Stimulated activated naive B cell treated with anti-CD40 and anti-IgM and Interleukin-4, amounts not matched to agents 10 μg/mL and 1 μg/mL and 100 μg/mL, for 72 hours (primary cell): ENCODE measurements at regions not wholly inside any gene's neighbourhood (a gene's known extent, or its start where the extent isn't known, plus 50 kb on each side); places are given as distances from the start of the nearest gene placed in this dataset.

Source experiments
- ATAC-seq, 2 donors: fragments of 150-1000 bp; cut with Tn5 transposase; replicated peaks; 2 replicates each; pipeline ENCODE4 v1.10.0; 2021; ENCODE audit warnings: moderate library complexity in 1 of 2
- DNase-seq: peaks from one replicate; pipeline ENCODE4 v3.0.0; 2021
- H3K27ac Mint-ChIP-seq: one replicate; pipeline ENCODE4 v1.8.0; 2022; ENCODE audit warnings: mild to moderate bottlenecking, mixed read lengths
- H3K27me3 Mint-ChIP-seq, 2 donors: one replicate each; pipeline ENCODE4 v1.8.0; 2022; ENCODE audit warnings: mixed read lengths in 2 of 2
- H3K36me3 Mint-ChIP-seq, 2 donors: one replicate each; pipeline ENCODE4 v1.8.0; 2022; ENCODE audit warnings: mixed read lengths in 2 of 2, mild to moderate bottlenecking in 1 of 2
- H3K4me1 Mint-ChIP-seq, 2 donors: one replicate each; pipeline ENCODE4 v1.8.0; 2022; ENCODE audit warnings: mixed read lengths in 2 of 2, mild to moderate bottlenecking in 1 of 2
- H3K4me3 Mint-ChIP-seq, 2 donors: one replicate each; pipeline ENCODE4 v1.8.0; 2022; ENCODE audit warnings: mild to moderate bottlenecking in 2 of 2, mixed read lengths in 2 of 2, moderate library complexity in 1 of 2
- H3K9me3 Mint-ChIP-seq, 2 donors: one replicate each; pipeline ENCODE4 v1.8.0; 2022; ENCODE audit warnings: mixed read lengths in 2 of 2, mild to moderate bottlenecking in 1 of 2

DNA sequence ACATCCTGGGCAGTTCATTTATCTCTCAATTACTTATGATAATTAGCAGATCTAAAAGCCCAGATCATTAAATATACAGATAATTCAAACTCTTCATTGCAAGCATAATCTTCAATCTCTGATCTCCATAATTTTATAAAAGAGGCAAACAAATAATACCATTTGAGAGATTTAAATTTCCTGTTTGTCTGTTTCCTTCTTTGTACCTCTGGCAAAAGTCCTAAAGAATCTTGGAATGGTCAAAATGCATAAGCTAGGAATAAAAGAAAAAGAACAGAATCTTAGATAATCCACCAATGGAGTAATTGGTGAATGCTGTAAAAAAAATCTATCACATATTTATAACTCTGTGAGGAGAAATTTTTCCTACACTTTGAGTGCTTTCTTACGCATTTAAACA, 1080.9 kb upstream of the ZEB2 start:
- H3K4me3 Mint-ChIP-seq: no peak overlapping the region
- ATAC-seq (no peak), DNase-seq (no peak)
- H3K9me3 Mint-ChIP-seq: no peaks in the 10 kb centered on the region
- peaks cover 14 to 16% of the 10 kb centered on the region in 2 donors for H3K4me1 Mint-ChIP-seq
- no peak overlapping the region for H3K27ac Mint-ChIP-seq
- no peaks in the 10 kb centered on the region for H3K36me3 Mint-ChIP-seq
- H3K27me3 Mint-ChIP-seq: no peaks in the 10 kb centered on the region

DNA sequence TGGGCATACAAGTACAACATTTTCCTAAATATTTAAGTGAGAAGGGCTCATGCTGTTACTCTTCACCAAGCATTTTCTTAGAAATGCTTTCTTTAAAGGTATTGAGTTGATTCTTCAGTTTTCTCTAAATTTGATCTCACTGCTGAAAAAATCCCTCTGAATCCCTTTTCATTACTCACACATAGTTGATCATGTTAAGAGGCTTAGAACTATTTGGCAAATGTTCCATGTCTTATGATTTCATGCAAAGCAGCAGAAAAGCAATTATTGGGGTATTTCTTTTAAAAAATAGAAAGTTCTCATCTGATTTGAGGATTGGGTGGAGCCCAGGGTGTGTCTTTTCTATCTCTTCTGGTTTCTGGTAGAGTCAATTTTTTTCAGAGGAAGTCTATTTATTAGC, 1079.8 kb upstream of the ZEB2 start:
- H3K9me3 Mint-ChIP-seq: no peaks in the 10 kb centered on the region
- ATAC-seq (no peak), DNase-seq (no peak)
- no peaks in the 10 kb centered on the region for H3K27me3 Mint-ChIP-seq
- H3K4me3 Mint-ChIP-seq: no peak overlapping the region
- no peak overlapping the region for H3K27ac Mint-ChIP-seq
- H3K4me1 Mint-ChIP-seq: peaks cover 18 to 27% of the 10 kb centered on the region in 2 donors
- no peaks in the 10 kb centered on the region for H3K36me3 Mint-ChIP-seq

DNA sequence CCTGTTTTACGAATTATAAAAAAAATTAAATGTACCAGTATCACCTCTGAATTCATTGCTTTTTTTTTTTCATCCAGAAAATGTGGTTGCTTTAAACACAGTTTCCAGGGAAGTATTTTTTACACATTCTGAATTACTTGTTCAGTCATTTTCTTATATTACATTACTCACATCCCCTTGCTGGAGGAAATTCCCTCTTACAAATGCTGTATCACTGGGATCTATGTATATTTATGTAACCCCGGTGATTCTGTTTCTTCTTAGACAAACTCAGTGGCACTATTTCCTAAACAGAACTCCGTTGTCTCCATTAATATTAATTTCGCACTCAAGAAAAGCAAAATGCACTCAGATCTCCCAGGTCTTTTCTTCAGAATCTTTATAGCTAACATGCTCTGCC, 1078.5 kb upstream of the ZEB2 start:
- Mint-ChIP-seq H3K27me3 (no peaks in the 10 kb centered on the region), H3K9me3 (no peaks in the 10 kb centered on the region), H3K4me3 (no peak overlapping the region), H3K27ac (no peak overlapping the region), H3K4me1 (peaks cover 18 to 32% of the 10 kb centered on the region in 2 donors), H3K36me3 (no peaks in the 10 kb centered on the region)
- ATAC-seq (no peak), DNase-seq (no peak)

DNA sequence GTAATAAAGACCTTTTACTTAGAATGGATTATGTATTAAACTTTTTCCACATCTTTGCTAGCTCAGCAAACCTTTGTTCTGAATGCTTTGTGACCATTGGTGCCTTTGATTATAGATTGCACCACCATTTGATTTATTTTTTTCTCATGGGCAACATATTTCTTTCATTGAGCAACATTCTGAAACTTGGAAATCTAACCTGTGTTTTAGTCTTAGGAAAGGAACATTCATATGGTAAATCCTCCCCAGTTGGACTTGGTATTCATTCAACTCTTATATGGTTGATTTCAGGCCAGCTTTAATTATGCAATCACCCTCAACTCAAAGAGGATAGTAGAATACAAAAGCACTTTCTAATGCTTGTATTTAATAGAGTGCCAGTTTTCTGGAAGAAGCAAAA, 1077.9 kb upstream of the ZEB2 start:
- Mint-ChIP-seq H3K4me1 (peaks cover 21 to 38% of the 10 kb centered on the region in 2 donors), H3K4me3 (no peak overlapping the region), H3K27ac (no peak overlapping the region), H3K27me3 (no peaks in the 10 kb centered on the region), H3K36me3 (no peaks in the 10 kb centered on the region), H3K9me3 (no peaks in the 10 kb centered on the region)
- DNase-seq (no peak), ATAC-seq (no peak)

DNA sequence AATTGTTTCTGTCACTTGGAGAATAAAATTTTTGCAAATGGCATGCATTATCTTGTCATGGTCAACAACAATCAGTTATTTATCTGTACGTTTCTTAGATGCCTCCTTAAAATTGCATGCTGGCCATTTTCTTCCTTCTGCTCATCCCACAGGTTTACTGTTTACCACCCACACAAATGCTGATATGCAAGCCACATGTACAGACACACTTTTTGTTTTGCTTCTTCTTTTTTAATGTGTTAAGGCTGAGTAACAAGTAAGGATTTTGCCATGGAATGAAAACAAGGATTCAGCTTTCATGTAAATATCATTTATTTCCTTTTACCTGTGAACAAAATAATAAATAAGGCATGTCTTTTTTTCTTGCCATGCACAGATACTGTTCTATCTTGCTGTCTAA, 1077.1 kb upstream of the ZEB2 start:
- H3K36me3 Mint-ChIP-seq: no peaks in the 10 kb centered on the region
- DNase-seq: no peak
- peaks cover 26 to 45% of the 10 kb centered on the region in 2 donors for H3K4me1 Mint-ChIP-seq

DNA sequence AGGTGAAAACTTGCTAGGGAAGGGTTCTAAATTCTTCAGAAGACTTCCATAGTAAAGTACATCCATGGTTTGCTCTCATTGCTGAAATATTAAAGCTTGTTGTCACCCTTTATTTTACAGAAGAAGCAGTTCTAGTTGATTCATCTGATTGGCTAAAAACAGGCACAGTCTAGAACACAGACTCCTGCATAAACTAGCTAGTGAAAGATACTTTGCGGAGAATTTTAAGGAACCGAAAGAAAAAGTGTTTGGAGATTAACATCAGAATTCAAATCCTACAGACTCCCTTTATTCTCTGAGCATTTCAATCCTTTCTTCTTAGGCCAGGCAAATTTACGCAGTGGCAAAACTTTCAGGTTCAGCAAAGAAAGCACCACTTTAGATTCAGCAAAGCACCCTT, 1076.5 kb upstream of the ZEB2 start:
- no peak for ATAC-seq
- H3K36me3 Mint-ChIP-seq: no peaks in the 10 kb centered on the region
- no peak overlapping the region for H3K4me3 Mint-ChIP-seq
- H3K27ac Mint-ChIP-seq: peak overlapping the region; percentile 14
- peaks cover 30 to 50% of the 10 kb centered on the region in 2 donors for H3K4me1 Mint-ChIP-seq
- H3K27me3 Mint-ChIP-seq: no peaks in the 10 kb centered on the region
- no peaks in the 10 kb centered on the region for H3K9me3 Mint-ChIP-seq
- no peak for DNase-seq

More for the DNA sequence above, 1077.1 kb upstream of the ZEB2 start:
- no peak for ATAC-seq
- H3K9me3 Mint-ChIP-seq: no peaks in the 10 kb centered on the region
- no peak overlapping the region for H3K27ac Mint-ChIP-seq
- H3K4me3 Mint-ChIP-seq: no peak overlapping the region
- H3K27me3 Mint-ChIP-seq: no peaks in the 10 kb centered on the region

DNA sequence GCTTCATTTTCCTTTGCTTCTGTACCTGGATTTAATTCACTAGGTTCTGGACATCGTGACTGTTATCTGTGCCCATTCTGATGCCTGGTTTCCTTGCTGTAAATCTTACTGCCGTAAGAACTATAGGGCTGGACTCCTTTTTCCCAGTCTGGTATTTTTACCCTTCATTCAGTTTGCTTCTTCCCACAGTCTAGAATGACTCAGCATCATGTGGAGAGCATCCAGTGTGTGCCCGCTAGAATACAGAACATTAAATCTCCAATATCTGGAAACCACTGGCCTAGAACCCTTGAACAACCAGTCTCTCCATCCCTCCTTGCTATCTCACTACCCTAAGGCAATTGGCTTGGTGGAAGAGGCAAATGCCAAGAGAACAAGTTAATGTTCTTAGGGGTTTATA, 1075.4 kb upstream of the ZEB2 start:
- no peak for DNase-seq
- Mint-ChIP-seq H3K27me3 (no peaks in the 10 kb centered on the region), H3K27ac (no peak overlapping the region), H3K36me3 (no peaks in the 10 kb centered on the region), H3K4me1 (peaks cover 34 to 59% of the 10 kb centered on the region in 2 donors), H3K4me3 (no peak overlapping the region), H3K9me3 (no peaks in the 10 kb centered on the region)
- ATAC-seq: no peak

DNA sequence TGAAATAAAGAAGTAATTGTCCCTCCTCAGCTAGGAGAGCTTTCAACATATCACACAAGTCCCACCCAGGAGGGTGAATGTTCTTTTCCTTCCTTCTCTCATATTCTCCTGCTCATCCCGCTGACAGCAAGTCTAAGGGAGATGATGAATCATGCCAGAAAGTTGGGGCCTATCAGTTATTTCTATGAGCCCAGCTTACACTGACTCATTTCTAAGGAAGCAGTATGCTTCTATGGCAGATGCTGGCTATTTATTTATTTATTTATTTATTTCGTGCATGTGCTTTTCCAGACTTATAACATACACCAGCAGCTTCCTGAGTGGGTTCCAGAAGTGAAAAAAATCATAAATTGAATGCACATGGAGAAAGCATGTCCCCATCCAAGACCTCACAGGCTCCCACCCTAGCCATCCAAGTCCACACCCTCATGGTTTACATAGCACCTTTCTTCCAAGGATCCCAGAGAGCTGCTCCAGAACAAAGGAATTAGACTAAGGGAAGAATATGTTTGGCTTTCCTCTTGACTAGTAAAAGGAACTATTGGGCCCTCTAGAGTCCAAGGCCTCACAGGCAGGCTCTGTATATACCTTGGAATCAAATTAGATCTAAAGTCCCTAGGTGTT, 1074.2 kb upstream of the ZEB2 start:
- DNase-seq (no peak), ATAC-seq (peak in 1 of 2 donors; percentile 38)
- no peak overlapping the region for H3K27ac Mint-ChIP-seq
- no peaks in the 10 kb centered on the region for H3K27me3 Mint-ChIP-seq
- H3K9me3 Mint-ChIP-seq: no peaks in the 10 kb centered on the region
- peaks cover 34 to 64% of the 10 kb centered on the region in 2 donors for H3K4me1 Mint-ChIP-seq
- no peaks in the 10 kb centered on the region for H3K36me3 Mint-ChIP-seq
- no peak overlapping the region for H3K4me3 Mint-ChIP-seq

DNA sequence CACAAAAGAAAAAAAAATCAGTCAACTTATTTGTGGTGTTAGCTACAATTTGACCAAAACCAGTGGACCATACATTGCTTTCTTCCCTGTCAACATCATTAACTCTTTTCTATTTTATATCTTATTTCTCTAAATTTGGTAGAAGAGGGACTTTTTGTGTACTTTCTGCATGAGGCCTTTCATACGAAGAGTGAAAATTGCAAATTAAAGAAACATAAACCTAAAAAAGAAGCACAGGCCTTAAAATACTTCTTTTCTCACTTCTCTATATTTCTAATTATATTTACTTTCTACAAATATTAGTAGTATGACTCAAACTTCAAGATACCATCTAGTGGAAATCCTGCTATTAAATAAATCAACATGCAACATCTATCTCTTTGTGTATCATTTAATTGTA, 1073.4 kb upstream of the ZEB2 start:
- Mint-ChIP-seq H3K4me3 (no peak overlapping the region), H3K27ac (peak overlapping the region; percentile 14), H3K4me1 (peaks cover 34 to 64% of the 10 kb centered on the region in 2 donors), H3K36me3 (no peaks in the 10 kb centered on the region), H3K9me3 (no peaks in the 10 kb centered on the region), H3K27me3 (no peaks in the 10 kb centered on the region)
- ATAC-seq: peak; percentile 76 to 84
- DNase-seq: no peak

DNA sequence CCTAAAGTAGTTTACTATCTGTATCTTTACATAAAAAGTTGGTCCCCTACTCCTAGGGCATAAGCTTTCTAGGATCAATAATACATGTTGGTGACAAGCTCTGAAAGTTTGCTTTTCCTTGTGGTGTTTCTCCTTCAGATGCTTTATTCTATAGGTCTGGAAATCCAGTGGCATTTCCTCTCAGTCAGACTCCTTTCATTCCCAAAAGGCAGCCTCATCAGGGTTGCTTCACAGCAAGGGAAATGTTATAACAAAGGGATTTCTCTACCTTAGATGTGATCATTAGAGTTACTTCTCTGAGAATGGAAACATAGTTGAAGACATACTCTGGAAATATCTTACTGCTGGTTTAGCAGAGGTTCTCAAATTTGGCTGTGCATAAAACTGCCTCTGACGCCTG, 1072.4 kb upstream of the ZEB2 start:
- no peak for DNase-seq
- Mint-ChIP-seq H3K27me3 (no peaks in the 10 kb centered on the region), H3K4me3 (peak overlapping the region in 1 of 2 donors; percentile 21), H3K4me1 (peaks cover 34 to 64% of the 10 kb centered on the region in 2 donors), H3K36me3 (peaks cover 0 to 4% of the 10 kb centered on the region in 2 donors), H3K9me3 (no peaks in the 10 kb centered on the region), H3K27ac (no peak overlapping the region)
- ATAC-seq: no peak

DNA sequence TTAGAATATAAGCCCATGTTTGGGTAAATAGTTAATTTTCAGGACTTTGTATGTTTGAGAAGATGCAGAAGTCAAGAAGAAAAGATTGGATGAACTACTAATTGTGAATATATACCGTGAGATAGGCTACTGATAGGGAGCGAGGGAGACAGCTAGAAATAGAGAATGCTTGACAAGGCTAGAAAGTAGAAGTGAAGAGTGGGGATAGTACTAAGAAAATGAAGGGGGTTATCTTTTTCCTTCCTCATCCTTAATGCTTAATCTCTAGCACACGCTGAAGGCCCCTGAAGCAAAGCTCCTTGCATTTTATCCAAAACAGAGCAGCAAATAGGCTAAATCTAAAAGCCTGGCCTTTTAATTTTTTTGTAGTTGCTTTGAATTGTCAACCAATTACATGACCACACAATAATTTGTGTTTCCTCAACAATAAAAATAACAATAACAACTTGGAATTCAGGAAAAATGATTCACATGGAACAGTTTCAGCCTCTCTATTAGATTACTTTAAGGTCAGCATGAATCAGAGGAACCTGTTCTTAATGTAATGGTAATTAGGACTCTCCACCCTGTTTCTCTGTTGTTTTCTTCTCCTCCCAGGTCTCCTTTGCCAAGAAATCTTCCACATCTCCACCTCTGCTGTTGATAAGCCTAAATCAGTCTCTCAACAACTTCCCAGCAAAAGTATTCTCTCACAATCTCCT, 1071.3 kb upstream of the ZEB2 start:
- DNase-seq (no peak), ATAC-seq (peak in 1 of 2 donors; percentile 46)
- Mint-ChIP-seq H3K9me3 (no peaks in the 10 kb centered on the region), H3K4me3 (no peak overlapping the region), H3K36me3 (peaks cover 0 to 4% of the 10 kb centered on the region in 2 donors), H3K27me3 (no peaks in the 10 kb centered on the region), H3K4me1 (peaks cover 30 to 58% of the 10 kb centered on the region in 2 donors), H3K27ac (no peak overlapping the region)

DNA sequence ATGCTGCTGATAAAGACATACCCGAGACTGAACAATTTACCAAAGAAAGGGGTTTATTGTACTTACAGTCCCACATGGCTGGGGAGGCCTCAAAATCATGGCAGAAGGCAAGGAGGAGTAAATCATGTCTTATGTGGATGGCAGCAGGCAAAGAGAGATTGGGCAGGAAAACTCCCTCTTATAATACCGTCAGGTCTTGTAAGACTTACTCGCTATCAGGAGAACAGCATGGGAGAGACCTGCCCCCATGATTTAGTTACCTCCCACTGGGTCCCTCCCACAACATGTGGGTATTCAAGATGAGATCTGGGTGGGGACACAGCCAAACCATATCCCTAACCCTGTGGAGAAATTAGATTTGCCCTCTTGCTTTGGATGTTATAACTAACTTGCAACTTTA, 1068.0 kb upstream of the ZEB2 start:
- H3K36me3 Mint-ChIP-seq: peaks cover 0 to 4% of the 10 kb centered on the region in 2 donors
- ATAC-seq (no peak), DNase-seq (no peak)
- H3K4me3 Mint-ChIP-seq: no peak overlapping the region
- no peak overlapping the region for H3K27ac Mint-ChIP-seq
- peaks cover 16 to 27% of the 10 kb centered on the region in 2 donors for H3K4me1 Mint-ChIP-seq
- no peaks in the 10 kb centered on the region for H3K9me3 Mint-ChIP-seq
- no peaks in the 10 kb centered on the region for H3K27me3 Mint-ChIP-seq

DNA sequence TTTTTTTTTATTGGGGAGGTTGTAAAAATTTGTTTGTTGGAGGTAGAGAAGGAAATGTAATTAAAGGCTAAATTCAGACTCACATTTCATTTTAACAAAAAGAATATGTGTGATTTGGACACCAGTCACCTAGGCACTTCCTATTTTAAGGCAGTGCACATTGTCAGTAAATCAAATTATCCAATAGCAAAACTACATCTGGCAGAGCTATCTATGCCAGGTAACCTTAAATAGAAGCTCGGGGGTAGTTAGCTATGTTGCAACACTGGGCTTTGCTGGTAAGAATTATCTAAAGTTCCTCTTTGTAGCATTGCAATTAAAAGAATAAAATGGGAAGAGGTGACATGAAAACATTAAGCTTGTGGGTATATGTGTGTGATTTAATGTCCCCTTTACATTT, 1064.4 kb upstream of the ZEB2 start:
- Mint-ChIP-seq H3K4me1 (no peaks in the 10 kb centered on the region), H3K4me3 (no peak overlapping the region), H3K27ac (no peak overlapping the region), H3K27me3 (no peaks in the 10 kb centered on the region), H3K9me3 (no peaks in the 10 kb centered on the region), H3K36me3 (peaks cover 0 to 4% of the 10 kb centered on the region in 2 donors)
- DNase-seq (no peak), ATAC-seq (no peak)

DNA sequence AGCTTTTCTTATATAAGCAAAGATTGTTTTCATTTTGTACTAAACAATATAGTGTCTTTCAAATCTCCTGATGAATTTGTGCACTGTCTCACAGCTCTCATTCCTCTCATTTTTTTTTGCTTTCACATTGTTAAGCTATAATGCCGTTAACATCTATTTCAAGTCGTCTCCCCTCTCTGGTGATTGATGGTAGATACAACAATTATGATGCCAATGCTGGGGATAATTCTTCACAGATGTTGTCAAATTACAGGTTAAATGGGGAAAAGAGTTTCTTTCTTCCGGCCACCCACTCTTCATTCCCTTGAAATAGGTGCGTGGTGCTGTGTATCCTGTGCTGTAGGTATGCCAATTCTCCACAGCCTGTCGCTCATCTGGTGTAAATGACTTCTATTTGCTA, 1053.7 kb upstream of the ZEB2 start:
- Mint-ChIP-seq H3K27ac (no peak overlapping the region), H3K36me3 (no peaks in the 10 kb centered on the region), H3K4me1 (peaks cover 4 to 7% of the 10 kb centered on the region in 2 donors), H3K9me3 (no peaks in the 10 kb centered on the region), H3K27me3 (no peaks in the 10 kb centered on the region), H3K4me3 (no peak overlapping the region)
- DNase-seq (no peak), ATAC-seq (no peak)

DNA sequence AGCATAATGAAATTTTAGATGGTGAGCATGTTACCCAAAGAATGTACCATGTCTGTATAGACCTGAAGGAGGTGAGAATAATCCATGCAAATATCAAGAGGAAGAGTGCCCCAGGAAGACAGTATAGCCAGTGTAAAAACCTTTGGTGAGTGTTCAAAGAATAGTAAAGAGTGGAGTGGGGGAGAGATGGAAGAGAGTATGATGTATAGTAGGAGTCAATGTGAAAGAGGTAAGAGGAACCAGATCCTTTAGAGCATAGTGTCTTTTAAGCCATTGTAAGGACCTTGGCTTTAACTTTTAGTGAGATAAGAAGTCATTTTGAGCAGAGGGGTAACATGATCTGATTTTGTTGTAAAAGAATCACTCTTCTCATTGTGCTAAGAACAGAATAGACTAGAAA, 1052.3 kb upstream of the ZEB2 start:
- Mint-ChIP-seq H3K27me3 (no peaks in the 10 kb centered on the region), H3K27ac (no peak overlapping the region), H3K36me3 (no peaks in the 10 kb centered on the region), H3K4me3 (no peak overlapping the region), H3K4me1 (peaks cover 4 to 7% of the 10 kb centered on the region in 2 donors), H3K9me3 (no peaks in the 10 kb centered on the region)
- ATAC-seq (peak; percentile 77 to 90), DNase-seq (no peak)
